ENCODE measurements at regions not wholly inside any gene's neighbourhood (a gene's known extent, or its start where the extent isn't known, plus 50 kb on each side); places are given as distances from the start of the nearest gene placed in this dataset.

- no peak for DNase-seq
- Histone ChIP-seq H3K27me3 (no peaks in the 10 kb centered on the region), H3K9me3 (no peaks in the 10 kb centered on the region), H3K27ac (no peak overlapping the region), H3K36me3 (no peaks in the 10 kb centered on the region), H3K4me1 (no peaks in the 10 kb centered on the region), H3K4me3 (no peak overlapping the region)
- in situ Hi-C loops (cut with MboI; ENCODE audit: low pct_ligation_motif_present in 1 of 4, low pct_unique_long_range_greater_than_20kb in 1 of 4, low sequenced_read_pairs in 3 of 4): no loop called here
- TF ChIP-seq CTCF (IDR thresholded peaks at IDR 0.05) (no peak), POLR2AphosphoS5 (IDR thresholded peaks at IDR 0.05) (no peak), POLR2A (IDR thresholded peaks at IDR 0.05) (no peak), EP300 (IDR thresholded peaks at IDR 0.05; ENCODE audit: low read depth) (no peak)
- intact Hi-C loops (cut with DNase I; ENCODE audit: low total_unique reads): no loop called here
- 86 to 88% methylated on average over 1 of the region's 1 CpG for WGBS, 2 donors (ENCODE audit: low coverage in 1 of 2)
These were observed 58.2 kb downstream of the RPRM start for GRCh38 chr2:153420394-153420793.

GRCh38 chr2:153417077-153417476 is 61.5 kb downstream of the RPRM start:
- 50 to 74% methylated on average over 1 of the region's 1 CpG for WGBS, 2 donors (ENCODE audit: low coverage in 1 of 2)
- H3K27me3 ChIP-seq: no peaks in the 10 kb centered on the region
- no peak overlapping the region for H3K27ac ChIP-seq
- H3K4me1 ChIP-seq: no peaks in the 10 kb centered on the region
- H3K4me3 ChIP-seq: no peak overlapping the region
- H3K9me3 ChIP-seq: no peaks in the 10 kb centered on the region
- in situ Hi-C loops (cut with MboI; ENCODE audit: low pct_ligation_motif_present in 1 of 4, low pct_unique_long_range_greater_than_20kb in 1 of 4, low sequenced_read_pairs in 3 of 4) (no loop called here), intact Hi-C loops (cut with DNase I; ENCODE audit: low total_unique reads) (no loop called here)
- no peaks in the 10 kb centered on the region for H3K36me3 ChIP-seq
- no peak for TF ChIP-seq POLR2A (IDR thresholded peaks at IDR 0.05)
- no peak for TF ChIP-seq POLR2AphosphoS5 (IDR thresholded peaks at IDR 0.05)
- no peak for TF ChIP-seq EP300 (IDR thresholded peaks at IDR 0.05; ENCODE audit: low read depth)
- TF ChIP-seq CTCF (IDR thresholded peaks at IDR 0.05): no peak
- no peak for DNase-seq

- DNase-seq: no peak
- 46 to 53% methylated on average over 1 of the region's 1 CpG for WGBS, 2 donors (ENCODE audit: low coverage in 1 of 2)
- in situ Hi-C loops (cut with MboI; ENCODE audit: low pct_ligation_motif_present in 1 of 4, low pct_unique_long_range_greater_than_20kb in 1 of 4, low sequenced_read_pairs in 3 of 4) (no loop called here), intact Hi-C loops (cut with DNase I; ENCODE audit: low total_unique reads) (no loop called here)
- Histone ChIP-seq H3K36me3 (no peaks in the 10 kb centered on the region), H3K27ac (no peak overlapping the region), H3K4me1 (no peaks in the 10 kb centered on the region), H3K9me3 (no peaks in the 10 kb centered on the region), H3K4me3 (no peak overlapping the region), H3K27me3 (no peaks in the 10 kb centered on the region)
- TF ChIP-seq POLR2A (IDR thresholded peaks at IDR 0.05): no peak
- no peak for TF ChIP-seq EP300 (IDR thresholded peaks at IDR 0.05; ENCODE audit: low read depth)
- TF ChIP-seq CTCF (IDR thresholded peaks at IDR 0.05): no peak
- no peak for TF ChIP-seq POLR2AphosphoS5 (IDR thresholded peaks at IDR 0.05)
These were observed 62.5 kb downstream of the RPRM start for GRCh38 chr2:153416071-153416470.

GRCh38 chr2:153408710-153409385 is 69.7 kb downstream of the RPRM start:
- TF ChIP-seq POLR2AphosphoS5 (IDR thresholded peaks at IDR 0.05) (no peak), CTCF (IDR thresholded peaks at IDR 0.05) (no peak), EP300 (IDR thresholded peaks at IDR 0.05; ENCODE audit: low read depth) (no peak), POLR2A (IDR thresholded peaks at IDR 0.05) (no peak)
- no peaks in the 10 kb centered on the region for H3K36me3 ChIP-seq
- no peaks in the 10 kb centered on the region for H3K4me1 ChIP-seq
- H3K9me3 ChIP-seq: no peaks in the 10 kb centered on the region
- DNase-seq: no peak
- no peak overlapping the region for H3K27ac ChIP-seq
- 66 to 73% methylated on average over 2 to 3 of the region's 3 CpGs for WGBS, 2 donors (ENCODE audit: low coverage in 1 of 2)
- H3K4me3 ChIP-seq: no peak overlapping the region
- H3K27me3 ChIP-seq: no peaks in the 10 kb centered on the region
- intact Hi-C loops (cut with DNase I; ENCODE audit: low total_unique reads): no loop called here
- in situ Hi-C loops (cut with MboI; ENCODE audit: low pct_ligation_motif_present in 1 of 4, low pct_unique_long_range_greater_than_20kb in 1 of 4, low sequenced_read_pairs in 3 of 4): no loop called here
